Glutamatergic neuron (in vitro differentiated cells): ENCODE measurements at regions not wholly inside any gene's neighbourhood (a gene's known extent, or its start where the extent isn't known, plus 50 kb on each side); places are given as distances from the start of the nearest gene placed in this dataset.
A peak's percentile ranks its signal among the peaks of the same experiment; 100 is the strongest.
"Not testable (repeated sequence)": the region's sequence is repeated elsewhere in the genome, so short reads cannot be mapped to it uniquely, and the experiment has no call there.

Source experiments
- DNase-seq: peaks from one replicate; pipeline ENCODE4 v3.0.0; 2022
- H3K27ac Mint-ChIP-seq: one replicate; pipeline ENCODE4 v1.8.0; 2020; ENCODE audit warnings: mild to moderate bottlenecking, mixed read lengths, inconsistent platforms; ENCODE audit not compliant: unreplicated experiment
- H3K27me3 Mint-ChIP-seq: one replicate; pipeline ENCODE4 v1.8.0; 2020; ENCODE audit warnings: mild to moderate bottlenecking, moderate library complexity, mixed read lengths, inconsistent platforms; ENCODE audit not compliant: unreplicated experiment
- H3K36me3 Mint-ChIP-seq: one replicate; pipeline ENCODE4 v1.8.0; 2020; ENCODE audit warnings: mild to moderate bottlenecking, mixed read lengths, inconsistent platforms; ENCODE audit not compliant: unreplicated experiment
- H3K4me1 Mint-ChIP-seq: one replicate; pipeline ENCODE4 v1.8.0; 2020; ENCODE audit warnings: mild to moderate bottlenecking, low read depth, mixed read lengths, inconsistent platforms; ENCODE audit not compliant: unreplicated experiment
- H3K4me3 Mint-ChIP-seq: one replicate; pipeline ENCODE4 v1.8.0; 2020; ENCODE audit warnings: mild to moderate bottlenecking, mixed read lengths, inconsistent platforms; ENCODE audit not compliant: unreplicated experiment
- H3K9me3 Mint-ChIP-seq: one replicate; pipeline ENCODE4 v1.8.0; 2020; ENCODE audit warnings: mild to moderate bottlenecking, moderate library complexity, mixed read lengths, inconsistent platforms; ENCODE audit not compliant: unreplicated experiment
- CTCF ChIP-seq: fragments of 200-600 bp; sonication (generic); IDR thresholded peaks from one replicate; pipeline ENCODE4 v1.5.0; 2021; ENCODE audit not compliant: partially characterized antibody, unreplicated experiment

- Mint-ChIP-seq H3K9me3 (no peaks in the 10 kb centered on the region), H3K36me3 (no peaks in the 10 kb centered on the region), H3K4me1 (no peaks in the 10 kb centered on the region), H3K4me3 (no peak overlapping the region), H3K27ac (no peak overlapping the region), H3K27me3 (no peaks in the 10 kb centered on the region)
- no peak for TF ChIP-seq CTCF
- no peak for DNase-seq
Observed at GRCh38 chr3:99317201-99317600, 321.2 kb upstream of the COL8A1 start.

- H3K4me3 Mint-ChIP-seq, result no peak overlapping the region
- no peaks in the 10 kb centered on the region for H3K36me3 Mint-ChIP-seq
- no peak for DNase-seq
- no peaks in the 10 kb centered on the region for H3K27me3 Mint-ChIP-seq
- no peak overlapping the region for H3K27ac Mint-ChIP-seq
- no peak for TF ChIP-seq CTCF
- no peaks in the 10 kb centered on the region for H3K4me1 Mint-ChIP-seq
- H3K9me3 Mint-ChIP-seq, result no peaks in the 10 kb centered on the region
Observed at GRCh38 chr3:99315896-99316295, 322.5 kb upstream of the COL8A1 start.

DNA sequence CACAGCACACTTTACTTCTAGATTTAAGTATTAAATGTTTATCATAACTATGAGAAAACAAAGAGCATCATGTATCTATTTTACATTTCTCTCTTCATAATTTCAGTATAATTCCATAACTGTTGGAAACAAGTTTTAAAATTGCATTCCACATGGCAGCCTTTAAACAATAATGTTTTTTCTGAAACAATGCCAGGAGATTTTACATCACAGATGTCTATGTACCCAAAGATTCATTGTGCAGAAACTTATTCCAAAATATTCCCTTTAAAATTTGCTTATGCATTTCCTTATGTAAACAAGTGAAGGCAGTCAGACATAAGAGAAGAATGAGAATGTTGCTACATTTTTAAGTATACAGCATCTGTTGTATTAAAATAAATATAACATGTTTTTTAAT, 324.9 kb upstream of the COL8A1 start:
- Mint-ChIP-seq H3K27ac (no peak overlapping the region), H3K4me1 (no peaks in the 10 kb centered on the region), H3K36me3 (no peaks in the 10 kb centered on the region), H3K9me3 (peaks cover under 1% of the 10 kb centered on the region), H3K27me3 (no peaks in the 10 kb centered on the region), H3K4me3 (no peak overlapping the region)
- DNase-seq, result no peak
- no peak for TF ChIP-seq CTCF

- no peak overlapping the region for H3K4me3 Mint-ChIP-seq
- peaks cover 4% of the 10 kb centered on the region for H3K4me1 Mint-ChIP-seq
- no peak for TF ChIP-seq CTCF
- DNase-seq, result no peak
- no peaks in the 10 kb centered on the region for H3K9me3 Mint-ChIP-seq
- H3K27me3 Mint-ChIP-seq, result no peaks in the 10 kb centered on the region
- no peak overlapping the region for H3K27ac Mint-ChIP-seq
- H3K36me3 Mint-ChIP-seq, result no peaks in the 10 kb centered on the region
Observed at GRCh38 chr3:99298661-99299060, 339.7 kb upstream of the COL8A1 start.

GRCh38 chr3:99295836-99296235, 342.6 kb upstream of the COL8A1 start:
- Mint-ChIP-seq H3K27me3 (no peaks in the 10 kb centered on the region), H3K27ac (no peak overlapping the region)
- no peak for DNase-seq

DNA sequence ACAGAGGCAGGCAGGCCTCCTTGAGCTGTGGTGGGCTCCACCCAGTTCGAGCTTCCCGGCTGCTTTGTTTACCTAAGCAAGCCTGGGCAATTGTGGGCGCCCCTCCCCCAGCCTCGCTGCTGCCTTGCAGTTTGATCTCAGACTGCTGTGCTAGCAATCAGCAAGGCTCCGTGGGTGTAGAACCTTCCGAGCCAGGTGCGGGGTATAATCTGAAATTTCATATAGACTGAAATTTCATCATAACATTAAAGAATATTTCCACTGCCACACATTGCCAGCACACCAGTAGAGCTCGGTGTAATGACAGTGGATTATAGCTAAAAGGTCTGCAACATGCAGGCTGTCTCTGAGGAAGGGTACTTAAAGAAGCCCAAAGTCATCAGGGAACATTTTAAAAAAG, 344.3 kb upstream of the COL8A1 start:
- not testable (repeated sequence) for H3K4me3 Mint-ChIP-seq, H3K9me3 Mint-ChIP-seq, H3K36me3 Mint-ChIP-seq, H3K4me1 Mint-ChIP-seq, H3K27ac Mint-ChIP-seq, H3K27me3 Mint-ChIP-seq
- peak; percentile 20 for DNase-seq

More at GRCh38 chr3:99295836-99296235, 342.6 kb upstream of the COL8A1 start:
- no peaks in the 10 kb centered on the region for H3K36me3 Mint-ChIP-seq
- no peak overlapping the region for H3K4me3 Mint-ChIP-seq
- no peak for TF ChIP-seq CTCF
- no peaks in the 10 kb centered on the region for H3K9me3 Mint-ChIP-seq
- H3K4me1 Mint-ChIP-seq, result peaks cover 4% of the 10 kb centered on the region
